ENCODE measurements at regions not wholly inside any gene's neighbourhood (a gene's known extent, or its start where the extent isn't known, plus 50 kb on each side); places are given as distances from the start of the nearest gene placed in this dataset.

- DNase-seq = peak; percentile 48
Measured at GRCh38 chr12:28884904-28885679, 264.0 kb upstream of the FAR2 start.

- DNase-seq = no peak
Measured at GRCh38 chr12:28885928-28886327, 263.1 kb upstream of the FAR2 start.

GRCh38 chr12:28887461-28887990 lies 261.6 kb upstream of the FAR2 start:
- DNase-seq = no peak

GRCh38 chr12:28890664-28891063 lies 258.4 kb upstream of the FAR2 start:
- no peak for DNase-seq

- no peak for DNase-seq
Measured at GRCh38 chr12:28891126-28891525, 258.0 kb upstream of the FAR2 start.

GRCh38 chr12:28893365-28893764 lies 255.7 kb upstream of the FAR2 start:
- no peak for DNase-seq

GRCh38 chr12:28893856-28894255 lies 255.2 kb upstream of the FAR2 start:
- DNase-seq = no peak

GRCh38 chr12:28896421-28896820 lies 252.7 kb upstream of the FAR2 start:
- DNase-seq = no peak

GRCh38 chr12:28898038-28898437 lies 251.0 kb upstream of the FAR2 start:
- DNase-seq = no peak

- no peak for DNase-seq
Measured at GRCh38 chr12:28899951-28900350, 249.1 kb upstream of the FAR2 start.

- no peak for DNase-seq
Measured at GRCh38 chr12:28905220-28905955, 243.7 kb upstream of the FAR2 start.

GRCh38 chr12:28908646-28909045 lies 240.4 kb upstream of the FAR2 start:
- no peak for DNase-seq

- DNase-seq = no peak
Measured at GRCh38 chr12:28909291-28909690, 239.8 kb upstream of the FAR2 start.

GRCh38 chr12:28925719-28926376 lies 223.2 kb upstream of the FAR2 start:
- no peak for DNase-seq

- DNase-seq = no peak
Measured at GRCh38 chr12:28930704-28931103, 218.4 kb upstream of the FAR2 start.

GRCh38 chr12:28933176-28933575 lies 215.9 kb upstream of the FAR2 start:
- no peak for DNase-seq

GRCh38 chr12:28933864-28934527 lies 215.1 kb upstream of the FAR2 start:
- DNase-seq = no peak

- no peak for DNase-seq
Measured at GRCh38 chr12:28936221-28936620, 212.9 kb upstream of the FAR2 start.

GRCh38 chr12:28936711-28937110 lies 212.4 kb upstream of the FAR2 start:
- no peak for DNase-seq

- DNase-seq = no peak
Measured at GRCh38 chr12:28937196-28937595, 211.9 kb upstream of the FAR2 start.

- DNase-seq = no peak
Measured at GRCh38 chr12:28938056-28938455, 211.0 kb upstream of the FAR2 start.

GRCh38 chr12:28938581-28939235 lies 210.4 kb upstream of the FAR2 start:
- no peak for DNase-seq

- DNase-seq = no peak
Measured at GRCh38 chr12:28939427-28939826, 209.7 kb upstream of the FAR2 start.

All from right forelimb (tissue), 1 donor.